Uterus (tissue), 3 donors: ENCODE measurements at regions not wholly inside any gene's neighbourhood (a gene's known extent, or its start where the extent isn't known, plus 50 kb on each side); places are given as distances from the start of the nearest gene placed in this dataset.

Experiments used
- DNase-seq, 2 donors: peaks; one replicate each; pipeline ENCODE4 v3.0.0-alpha.2; 2019 to 2020
- H3K27ac ChIP-seq, 2 donors: fragments of 200-600 bp; sonication (generic); 1 replicate in 1 of 2; 2 replicates in 1 of 2; pipeline ENCODE4 v1.5.1; 2016 to 2018
- H3K27me3 ChIP-seq, 2 donors: fragments of 200-600 bp; sonication (generic); one replicate each; pipeline ENCODE4 v1.5.1; 2018 to 2019; ENCODE audit warnings: control low read depth in 1 of 2
- H3K36me3 ChIP-seq, 2 donors: fragments of 200-600 bp; sonication (generic); one replicate each; pipeline ENCODE4 v1.5.1; 2019; ENCODE audit warnings: control low read depth in 1 of 2
- H3K4me1 ChIP-seq, 2 donors: fragments of 200-600 bp; sonication (generic); one replicate each; pipeline ENCODE4 v1.5.1; 2018 to 2019; ENCODE audit warnings: control low read depth in 1 of 2
- H3K4me3 ChIP-seq, 2 donors: fragments of 200-600 bp; sonication (generic); 1 replicate in 1 of 2; 2 replicates in 1 of 2; pipeline ENCODE4 v1.5.1; 2018 to 2019; ENCODE audit warnings: mild to moderate bottlenecking in 1 of 2
- H3K9me3 ChIP-seq, 2 donors: fragments of 200-600 bp; sonication (generic); one replicate each; pipeline ENCODE4 v1.5.1; 2019; ENCODE audit warnings: control low read depth in 1 of 2
- POLR2A ChIP-seq, 2 donors: fragments of 450-650 bp; IDR thresholded peaks; one replicate each; pipeline ENCODE4 v1.6.1; 2016; ENCODE audit warnings: antibody characterized with exemption in 2 of 2, mild to moderate bottlenecking in 1 of 2, moderate library complexity in 1 of 2
- intact Hi-C: fragments of 100-400 bp; cut with DNase I; formaldehyde crosslinking; loops from one replicate; pipeline ENCODE4 v1.15.1; 2023; ENCODE audit warnings: low total_unique reads
- TF ChIP-seq, protein P1 (sequence below), 4 experiments: fragments of 200-600 bp in 2 of 4; fragments of 450-650 bp in 2 of 4; sonication (generic) in 2 of 4; IDR thresholded peaks; one replicate each; pipeline ENCODE4 v1.5.1; 2016 to 2019; ENCODE audit warnings: antibody characterized with exemption in 4 of 4, mild to moderate bottlenecking in 2 of 4, moderate library complexity in 1 of 4
- donor health status: DM: yes; HTN: yes; CAD: no.

DNA sequence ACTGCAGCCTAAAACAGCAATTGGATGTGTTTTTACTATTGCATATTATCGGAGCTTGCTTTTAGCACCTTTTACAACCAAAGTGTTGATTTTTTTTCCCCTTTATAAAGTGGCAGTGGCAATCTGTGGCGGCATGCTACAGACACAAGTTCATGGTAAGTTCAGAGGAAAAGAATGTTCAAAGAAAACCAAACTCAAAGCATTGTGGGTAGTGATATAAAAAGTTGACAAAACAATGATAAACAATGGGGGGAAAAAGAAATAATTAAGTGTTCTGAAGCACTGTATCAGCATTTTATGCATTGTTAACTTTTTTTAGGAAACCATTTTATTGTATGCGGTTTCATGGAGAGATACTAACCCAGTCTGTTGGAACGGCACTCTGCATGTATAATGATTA is 492.0 kb upstream of the SOX5 start:
- Histone ChIP-seq H3K27me3 (no peaks in the 10 kb centered on the region), H3K4me1 (no peaks in the 10 kb centered on the region), H3K4me3 (no peak overlapping the region), H3K9me3 (no peaks in the 10 kb centered on the region), H3K36me3 (no peaks in the 10 kb centered on the region), H3K27ac (no peak overlapping the region)
- intact Hi-C loops = no loop called here
- no peak for DNase-seq
- TF ChIP-seq POLR2A (IDR thresholded peaks at IDR 0.05) = no peak
- TF ChIP-seq, protein P1, sequence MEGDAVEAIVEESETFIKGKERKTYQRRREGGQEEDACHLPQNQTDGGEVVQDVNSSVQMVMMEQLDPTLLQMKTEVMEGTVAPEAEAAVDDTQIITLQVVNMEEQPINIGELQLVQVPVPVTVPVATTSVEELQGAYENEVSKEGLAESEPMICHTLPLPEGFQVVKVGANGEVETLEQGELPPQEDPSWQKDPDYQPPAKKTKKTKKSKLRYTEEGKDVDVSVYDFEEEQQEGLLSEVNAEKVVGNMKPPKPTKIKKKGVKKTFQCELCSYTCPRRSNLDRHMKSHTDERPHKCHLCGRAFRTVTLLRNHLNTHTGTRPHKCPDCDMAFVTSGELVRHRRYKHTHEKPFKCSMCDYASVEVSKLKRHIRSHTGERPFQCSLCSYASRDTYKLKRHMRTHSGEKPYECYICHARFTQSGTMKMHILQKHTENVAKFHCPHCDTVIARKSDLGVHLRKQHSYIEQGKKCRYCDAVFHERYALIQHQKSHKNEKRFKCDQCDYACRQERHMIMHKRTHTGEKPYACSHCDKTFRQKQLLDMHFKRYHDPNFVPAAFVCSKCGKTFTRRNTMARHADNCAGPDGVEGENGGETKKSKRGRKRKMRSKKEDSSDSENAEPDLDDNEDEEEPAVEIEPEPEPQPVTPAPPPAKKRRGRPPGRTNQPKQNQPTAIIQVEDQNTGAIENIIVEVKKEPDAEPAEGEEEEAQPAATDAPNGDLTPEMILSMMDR (IDR thresholded peaks at IDR 0.05) = no peak

DNA sequence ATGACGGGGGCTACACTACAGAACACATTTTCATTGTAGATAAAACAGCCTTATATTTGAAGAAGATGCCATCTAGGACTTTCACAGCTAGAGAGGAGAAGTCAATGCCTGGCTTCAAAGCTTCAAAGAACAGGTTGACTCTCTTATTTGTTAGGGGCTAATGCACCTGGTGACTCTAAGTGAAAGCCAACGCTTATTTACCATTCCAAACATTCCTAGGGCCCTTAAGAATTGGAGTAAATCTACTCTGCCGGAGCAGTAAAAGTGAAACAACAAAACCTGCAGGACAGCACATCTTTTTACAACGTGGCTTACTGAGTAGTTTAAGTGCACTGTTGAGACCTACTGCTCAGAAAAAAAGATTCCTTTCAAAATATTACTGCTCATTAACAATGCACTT is 487.2 kb upstream of the SOX5 start:
- no peak for DNase-seq
- H3K36me3 ChIP-seq = no peaks in the 10 kb centered on the region
- no peaks in the 10 kb centered on the region for H3K4me1 ChIP-seq
- H3K4me3 ChIP-seq = no peak overlapping the region
- intact Hi-C loops = no loop called here
- H3K27ac ChIP-seq = no peak overlapping the region
- no peaks in the 10 kb centered on the region for H3K9me3 ChIP-seq
- H3K27me3 ChIP-seq = no peaks in the 10 kb centered on the region
- TF ChIP-seq, protein P1 (IDR thresholded peaks at IDR 0.05) = no peak
- TF ChIP-seq POLR2A (IDR thresholded peaks at IDR 0.05) = no peak

DNA sequence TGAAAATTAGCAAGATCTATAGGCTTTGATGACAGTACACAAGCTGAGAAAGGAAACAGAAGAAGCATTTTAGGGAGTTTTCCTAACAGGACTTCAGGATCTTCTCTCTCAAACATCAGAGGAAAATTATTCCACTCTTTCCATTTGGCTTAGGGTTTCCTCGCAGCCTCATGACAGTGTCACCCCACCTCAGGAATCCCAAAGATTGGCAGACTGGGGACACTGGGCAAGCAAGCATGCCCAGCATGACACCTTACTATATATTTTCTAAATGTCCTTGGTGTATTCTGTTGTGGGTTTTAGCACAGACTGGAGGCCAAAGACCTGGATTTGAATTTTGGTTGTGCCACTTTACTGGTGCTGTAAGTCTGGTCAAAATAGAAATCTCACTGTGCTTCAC is 482.4 kb upstream of the SOX5 start:
- intact Hi-C loops = no loop called here

DNA sequence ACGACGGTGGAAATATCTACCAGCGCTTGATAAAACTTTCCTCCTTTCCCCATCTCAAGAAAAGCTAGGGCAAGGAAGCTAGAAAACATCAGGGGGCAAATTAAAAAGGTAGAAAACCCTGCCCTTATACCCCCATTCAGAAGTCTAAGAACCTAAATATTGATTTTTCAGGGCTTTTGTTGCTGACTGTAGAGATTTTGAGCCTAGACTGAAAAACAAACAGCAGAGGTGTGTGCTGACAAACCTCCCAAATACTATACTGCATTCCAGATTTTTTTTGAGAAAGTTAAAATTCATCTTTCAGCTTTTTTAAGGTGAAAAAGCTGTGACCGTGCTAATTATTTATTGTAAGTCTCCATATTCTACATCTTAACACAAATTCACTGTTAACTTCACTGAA is 478.3 kb upstream of the SOX5 start:
- H3K4me1 ChIP-seq = no peaks in the 10 kb centered on the region
- DNase-seq = no peak

More for the DNA sequence above, 482.4 kb upstream of the SOX5 start:
- Histone ChIP-seq H3K36me3 (no peaks in the 10 kb centered on the region), H3K4me1 (no peaks in the 10 kb centered on the region), H3K4me3 (no peak overlapping the region), H3K9me3 (no peaks in the 10 kb centered on the region), H3K27me3 (no peaks in the 10 kb centered on the region), H3K27ac (no peak overlapping the region)
- no peak for TF ChIP-seq POLR2A (IDR thresholded peaks at IDR 0.05)
- DNase-seq = no peak

DNA sequence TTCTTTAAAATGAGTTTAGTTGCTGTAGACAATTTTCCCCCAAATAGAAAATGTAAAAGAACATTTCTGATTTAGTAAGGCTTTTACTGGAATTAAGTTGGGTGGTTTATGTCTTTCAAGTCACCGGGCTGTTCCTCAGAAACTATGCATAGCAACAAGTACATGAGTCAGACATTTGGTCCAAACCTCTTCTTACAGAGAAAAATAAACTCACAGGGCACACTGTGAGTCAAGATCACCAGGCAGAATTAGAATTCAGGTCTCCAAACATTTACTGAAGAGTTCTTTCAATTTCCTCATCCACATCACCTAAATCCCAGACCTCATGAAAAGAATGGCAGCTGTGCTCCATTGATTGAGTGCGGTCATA is 476.1 kb upstream of the SOX5 start:
- no peak overlapping the region for H3K4me3 ChIP-seq
- intact Hi-C loops = no loop called here
- no peak for DNase-seq
- no peaks in the 10 kb centered on the region for H3K4me1 ChIP-seq
- no peak for TF ChIP-seq POLR2A (IDR thresholded peaks at IDR 0.05)
- TF ChIP-seq, protein P1 (IDR thresholded peaks at IDR 0.05) = no peak
- no peaks in the 10 kb centered on the region for H3K27me3 ChIP-seq
- no peaks in the 10 kb centered on the region for H3K36me3 ChIP-seq
- H3K27ac ChIP-seq = no peak overlapping the region
- no peaks in the 10 kb centered on the region for H3K9me3 ChIP-seq

More for the DNA sequence above, 478.3 kb upstream of the SOX5 start:
- intact Hi-C loops = no loop called here
- Histone ChIP-seq H3K36me3 (no peaks in the 10 kb centered on the region), H3K4me3 (no peak overlapping the region), H3K9me3 (no peaks in the 10 kb centered on the region), H3K27me3 (no peaks in the 10 kb centered on the region), H3K27ac (no peak overlapping the region)
- TF ChIP-seq POLR2A (IDR thresholded peaks at IDR 0.05) = no peak
- TF ChIP-seq, protein P1 (IDR thresholded peaks at IDR 0.05) = no peak
